ENCODE measurements at regions not wholly inside any gene's neighbourhood (a gene's known extent, or its start where the extent isn't known, plus 50 kb on each side); places are given as distances from the start of the nearest gene placed in this dataset.

- no peak for DNase-seq (ENCODE audit: low read depth)
Observed at GRCh38 chr4:138692411-138692810, 323.2 kb upstream of the NOCT start.

- no peak for DNase-seq (ENCODE audit: low read depth)
Observed at GRCh38 chr4:138689593-138689992, 326.0 kb upstream of the NOCT start.

DNA sequence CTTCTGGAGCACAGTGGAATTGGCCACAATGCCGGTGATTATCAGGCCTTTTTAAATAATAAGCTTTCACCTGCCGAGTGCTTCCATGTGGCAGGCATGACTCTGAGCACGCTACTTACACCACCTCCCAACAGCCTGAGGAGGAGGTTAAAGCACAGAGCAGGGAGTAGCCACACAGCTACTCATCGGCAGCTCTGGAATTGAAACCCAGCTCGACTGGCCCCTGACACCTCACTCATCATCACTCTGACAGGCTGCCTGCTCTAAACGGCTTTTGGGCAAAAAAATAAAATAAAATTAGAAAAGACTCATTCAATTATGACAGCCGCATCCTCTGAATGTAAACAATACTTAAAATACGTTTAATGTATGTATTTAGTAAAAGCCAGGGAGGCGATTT lies 326.4 kb upstream of the NOCT start:
- no peak for DNase-seq (ENCODE audit: low read depth)

- DNase-seq (ENCODE audit: low read depth), result no peak
Observed at GRCh38 chr4:138688408-138689085, 327.0 kb upstream of the NOCT start.

- DNase-seq (ENCODE audit: low read depth), result no peak
Observed at GRCh38 chr4:138686106-138686835, 329.3 kb upstream of the NOCT start.

- DNase-seq (ENCODE audit: low read depth), result no peak
Observed at GRCh38 chr4:138685316-138685715, 330.3 kb upstream of the NOCT start.

DNA sequence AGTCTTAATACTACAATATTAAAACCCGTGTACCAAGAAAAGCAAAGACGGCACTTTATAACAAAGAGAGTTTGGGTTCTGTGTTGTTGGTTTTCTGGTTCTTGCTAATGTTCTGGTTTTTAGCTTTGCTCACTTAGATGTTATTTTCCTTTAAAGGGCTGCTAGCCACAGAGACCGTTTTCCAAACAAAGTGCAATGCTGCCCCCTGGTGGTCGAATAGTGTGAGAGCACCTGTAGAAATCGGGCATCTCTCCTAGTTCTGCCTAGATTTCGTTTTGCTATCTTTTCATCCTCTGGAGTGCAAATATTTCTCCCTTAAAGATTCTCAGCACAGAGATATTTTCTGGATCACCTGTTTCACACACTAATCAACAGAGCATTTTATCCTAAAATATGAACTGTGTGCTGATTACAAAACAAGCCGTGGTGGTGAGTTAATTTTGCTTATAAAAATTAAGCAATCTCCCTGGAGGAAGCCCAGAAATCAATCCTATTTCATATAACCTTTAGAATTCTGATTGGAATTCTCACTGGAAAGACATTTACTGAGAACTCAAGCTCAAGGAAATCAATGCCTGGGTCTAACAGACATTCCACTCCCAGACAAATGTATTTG lies 334.5 kb upstream of the NOCT start:
- peak; percentile 71 for DNase-seq (ENCODE audit: low read depth)

GRCh38 chr4:138680256-138680655 lies 335.3 kb upstream of the NOCT start:
- DNase-seq (ENCODE audit: low read depth), result no peak

- DNase-seq (ENCODE audit: low read depth), result no peak
Observed at GRCh38 chr4:138678985-138679746, 336.4 kb upstream of the NOCT start.

DNA sequence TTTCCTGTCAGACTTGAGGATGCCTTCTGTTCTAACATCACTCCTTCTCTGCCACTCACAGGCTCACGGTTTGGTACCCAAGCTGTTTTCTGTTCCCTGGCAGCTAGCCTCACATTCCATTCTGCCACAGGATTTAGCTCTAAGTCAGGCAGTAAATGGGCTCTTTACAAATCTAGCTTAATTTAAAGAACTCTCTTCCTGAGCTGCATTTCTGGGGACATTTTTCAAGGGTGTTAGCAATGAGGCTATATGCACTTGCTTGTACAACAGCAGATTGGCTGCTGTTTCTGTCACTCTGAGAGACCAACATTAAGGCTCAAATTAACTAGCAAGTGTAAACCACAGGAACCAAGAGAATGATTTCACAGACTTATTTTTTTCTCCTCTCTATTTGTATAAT lies 337.8 kb upstream of the NOCT start:
- DNase-seq (ENCODE audit: low read depth), result no peak

- no peak for DNase-seq (ENCODE audit: low read depth)
Observed at GRCh38 chr4:138677212-138677611, 338.4 kb upstream of the NOCT start.

DNA sequence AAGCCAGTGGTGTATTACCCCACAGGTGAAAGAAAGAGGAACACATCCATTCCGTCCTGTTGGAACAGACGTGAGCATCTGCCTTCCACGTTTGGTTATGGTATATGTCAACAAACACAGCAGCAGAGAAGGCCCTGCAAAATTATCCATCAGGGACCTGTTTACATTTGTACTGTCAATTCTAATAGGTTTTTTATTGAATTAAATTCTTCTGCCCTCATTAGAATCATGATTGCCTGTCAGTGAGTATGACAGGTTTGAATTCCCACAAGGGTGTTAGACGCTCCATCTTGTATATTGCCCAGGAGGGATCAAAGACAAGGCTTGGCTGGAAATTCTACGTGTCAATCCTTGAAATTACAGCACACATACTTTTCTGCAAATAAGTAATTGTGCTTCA lies 339.9 kb upstream of the NOCT start:
- no peak for DNase-seq (ENCODE audit: low read depth)

DNA sequence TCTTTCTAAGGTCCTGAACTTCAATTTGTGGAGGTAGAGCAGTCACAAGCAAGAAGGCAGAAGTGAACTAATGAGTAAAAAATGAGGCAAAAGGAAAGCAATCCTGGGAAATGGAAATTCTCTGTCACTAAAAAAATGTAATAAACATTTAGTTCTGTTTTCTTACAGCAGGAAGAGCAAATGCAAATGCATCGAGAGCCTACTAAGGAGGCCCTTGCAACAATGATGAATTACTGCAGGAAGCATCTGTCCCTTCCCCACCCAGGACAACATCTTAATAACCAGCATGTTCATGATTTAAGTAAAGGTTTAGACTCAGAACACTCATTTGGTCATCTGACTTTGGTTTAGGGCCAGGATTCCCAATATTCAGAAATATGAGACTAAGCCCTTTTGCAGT lies 341.4 kb upstream of the NOCT start:
- no peak for DNase-seq (ENCODE audit: low read depth)

DNA sequence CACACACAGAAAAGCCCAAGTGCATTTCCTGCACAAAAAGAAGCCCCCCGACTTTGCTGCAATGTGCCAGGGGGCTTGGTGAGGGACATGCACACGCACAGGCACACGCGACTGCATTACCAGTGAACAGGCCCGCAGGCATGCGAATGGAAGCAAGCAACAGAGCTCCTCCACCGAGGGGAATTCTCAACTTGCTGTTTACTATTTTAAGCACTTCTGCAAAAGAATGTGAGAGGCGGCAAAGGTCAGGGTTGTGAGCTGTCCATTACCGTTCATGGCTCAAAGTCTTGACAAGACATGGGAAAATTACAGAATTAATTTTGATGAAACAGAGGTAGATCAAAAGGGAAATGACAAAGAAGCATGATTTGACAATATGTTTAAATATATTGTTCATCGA lies 342.5 kb upstream of the NOCT start:
- DNase-seq (ENCODE audit: low read depth), result no peak

GRCh38 chr4:138672393-138672976 lies 343.1 kb upstream of the NOCT start:
- DNase-seq (ENCODE audit: low read depth), result no peak

- DNase-seq (ENCODE audit: low read depth), result no peak
Observed at GRCh38 chr4:138671606-138672084, 343.9 kb upstream of the NOCT start.

DNA sequence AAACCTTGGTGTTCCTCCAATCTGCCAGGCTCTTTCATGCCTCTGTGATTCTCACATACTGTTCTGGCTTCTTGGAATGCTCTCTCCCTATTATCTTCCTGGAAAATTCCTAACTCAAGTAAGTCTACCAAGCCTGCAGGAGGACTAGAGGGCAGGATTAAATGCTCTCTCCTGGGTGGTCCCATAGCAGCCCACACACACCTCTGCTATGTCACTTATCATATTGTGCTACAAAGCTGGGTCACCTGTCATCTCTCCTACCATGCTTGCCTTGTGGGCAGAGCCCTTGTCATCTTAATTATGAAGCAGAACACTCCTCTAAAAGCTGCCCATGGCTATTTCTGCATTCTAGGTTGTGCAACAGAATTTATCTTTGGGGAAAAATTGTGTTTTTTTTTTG lies 344.5 kb upstream of the NOCT start:
- DNase-seq (ENCODE audit: low read depth), result no peak

GRCh38 chr4:138670681-138671080 lies 344.9 kb upstream of the NOCT start:
- no peak for DNase-seq (ENCODE audit: low read depth)

DNA sequence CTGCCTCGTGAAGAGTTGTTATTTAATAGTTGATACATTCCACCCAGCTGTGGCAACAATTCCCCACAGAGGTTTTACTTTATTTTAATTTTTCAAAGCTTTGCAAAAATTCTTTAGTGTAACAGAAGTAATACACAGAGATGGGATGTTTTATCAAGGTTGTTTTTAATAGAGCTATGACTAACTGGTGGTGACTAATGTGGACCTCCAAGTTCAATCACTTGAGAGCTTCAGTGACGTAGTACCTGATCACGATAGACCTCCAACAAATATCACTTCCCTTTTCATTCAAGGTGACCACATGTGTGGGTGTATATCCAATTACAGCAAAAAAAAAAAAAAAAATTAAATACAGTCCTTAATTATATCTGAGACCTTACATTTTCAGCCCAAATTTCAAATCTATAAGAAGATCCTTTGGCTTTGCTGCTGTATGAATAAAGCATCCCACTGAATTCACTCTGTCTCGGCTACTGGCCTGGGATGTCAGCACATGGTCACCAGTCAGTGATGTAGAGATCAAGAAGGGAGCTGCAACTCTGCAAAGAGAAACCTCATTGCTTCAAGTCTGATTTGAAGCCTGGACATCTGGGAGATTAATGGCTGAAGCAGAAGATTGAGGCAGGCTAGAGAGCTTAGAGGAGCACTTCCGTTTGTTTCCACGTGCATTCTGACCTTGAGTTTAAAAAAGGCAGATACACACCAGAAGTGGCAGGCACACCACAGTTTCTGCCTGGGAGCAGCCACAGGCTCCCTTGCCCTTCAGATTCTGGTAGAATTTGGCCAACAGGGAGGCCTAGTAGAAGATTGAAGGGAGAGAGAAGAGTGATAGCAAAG lies 345.9 kb upstream of the NOCT start:
- peak; percentile 72 for DNase-seq (ENCODE audit: low read depth)

DNA sequence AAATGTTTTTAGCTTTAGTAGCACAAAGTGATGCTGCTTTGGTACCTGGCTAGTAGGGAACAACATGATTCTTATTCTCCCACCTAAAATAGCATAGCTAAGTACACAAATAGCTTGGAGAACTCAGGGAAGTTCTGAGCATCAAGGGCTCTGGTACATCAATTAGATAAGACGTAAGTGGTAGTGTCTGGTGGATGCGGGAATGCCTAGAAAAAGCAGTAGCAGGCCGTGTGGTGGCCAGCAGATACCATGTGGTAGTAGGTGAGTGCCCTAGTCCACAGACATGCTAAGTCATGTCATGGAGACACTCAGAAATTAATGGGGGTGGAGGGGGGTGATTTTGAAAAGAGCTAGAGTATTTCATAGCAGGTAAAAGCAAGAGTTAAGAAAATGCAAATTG lies 347.3 kb upstream of the NOCT start:
- DNase-seq (ENCODE audit: low read depth), result no peak

DNA sequence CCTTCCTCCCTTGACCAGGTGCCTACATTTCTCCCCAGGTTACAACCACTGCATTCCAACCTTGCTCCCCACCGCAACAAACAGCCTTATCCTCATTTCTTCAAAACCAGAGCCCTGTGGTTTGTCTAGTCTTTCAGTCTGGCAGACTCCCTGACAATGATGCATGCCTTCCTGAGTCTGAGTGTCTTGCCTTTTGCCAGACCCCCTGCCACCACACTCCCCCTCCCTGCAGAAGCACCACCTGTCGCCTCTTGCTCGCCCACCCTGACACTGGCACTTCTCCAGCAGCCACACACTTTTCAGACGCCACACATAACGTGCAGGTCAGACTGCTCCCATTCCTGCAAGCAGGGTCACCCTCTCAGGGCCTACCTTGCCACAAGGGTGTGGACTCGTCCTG lies 349.2 kb upstream of the NOCT start:
- DNase-seq (ENCODE audit: low read depth), result peak; percentile 4
